ENCODE measurements at regions not wholly inside any gene's neighbourhood (a gene's known extent, or its start where the extent isn't known, plus 50 kb on each side); places are given as distances from the start of the nearest gene placed in this dataset.
A peak's percentile ranks its signal among the peaks of the same experiment; 100 is the strongest.

- no peak for DNase-seq
Measured at GRCh38 chr3:194838236-194838635, 152.6 kb downstream of the FAM43A start.

GRCh38 chr3:194840661-194841514, 155.2 kb downstream of the FAM43A start:
- no peak for DNase-seq

- DNase-seq, result no peak
Measured at GRCh38 chr3:194841515-194841841, 155.8 kb downstream of the FAM43A start.

- no peak for DNase-seq
Measured at GRCh38 chr3:194843556-194843955, 157.9 kb downstream of the FAM43A start.

GRCh38 chr3:194844046-194844445, 158.4 kb downstream of the FAM43A start:
- no peak for DNase-seq

- no peak for DNase-seq
Measured at GRCh38 chr3:194849166-194849875, 163.6 kb downstream of the FAM43A start.

GRCh38 chr3:194851254-194851653, 165.6 kb downstream of the FAM43A start:
- peak; percentile 19 for DNase-seq

- DNase-seq, result no peak
Measured at GRCh38 chr3:194851941-194852340, 166.3 kb downstream of the FAM43A start.

- no peak for DNase-seq
Measured at GRCh38 chr3:194852345-194852744, 166.7 kb downstream of the FAM43A start.

- no peak for DNase-seq
Measured at GRCh38 chr3:194852831-194853508, 167.3 kb downstream of the FAM43A start.

- no peak for DNase-seq
Measured at GRCh38 chr3:194854206-194854605, 168.5 kb downstream of the FAM43A start.

- no peak for DNase-seq
Measured at GRCh38 chr3:194854659-194855390, 169.1 kb downstream of the FAM43A start.

GRCh38 chr3:194856296-194856695, 170.6 kb downstream of the FAM43A start:
- no peak for DNase-seq

GRCh38 chr3:194857469-194858113, 171.9 kb downstream of the FAM43A start:
- no peak for DNase-seq

GRCh38 chr3:194858382-194858781, 172.7 kb downstream of the FAM43A start:
- no peak for DNase-seq

GRCh38 chr3:194860725-194861124, 175.0 kb downstream of the FAM43A start:
- DNase-seq, result no peak

- no peak for DNase-seq
Measured at GRCh38 chr3:194861375-194861774, 175.7 kb downstream of the FAM43A start.

- no peak for DNase-seq
Measured at GRCh38 chr3:194865061-194865460, 179.4 kb downstream of the FAM43A start.

GRCh38 chr3:194865615-194866014, 179.9 kb downstream of the FAM43A start:
- DNase-seq, result no peak

- DNase-seq, result no peak
Measured at GRCh38 chr3:194866236-194866635, 180.6 kb downstream of the FAM43A start.

- DNase-seq, result no peak
Measured at GRCh38 chr3:194867270-194867983, 181.7 kb downstream of the FAM43A start.

- DNase-seq, result no peak
Measured at GRCh38 chr3:194868831-194869230, 183.1 kb downstream of the FAM43A start.

Data from SHP77 treated with DMSO at 0.1 percent for 48 hours (cell line).